ENCODE measurements at regions not wholly inside any gene's neighbourhood (a gene's known extent, or its start where the extent isn't known, plus 50 kb on each side); places are given as distances from the start of the nearest gene placed in this dataset.

GRCh38 chr2:216774180-216774579, 78.8 kb upstream of the IGFBP5 start:
- H3K4me3 Mint-ChIP-seq (ENCODE audit: unreplicated experiment) = no peak overlapping the region
- intact Hi-C loops (cut with micrococcal nuclease; ENCODE audit: unreplicated experiment) = loop anchor here (10.0 kb wide), 2 partner anchors 81 to 121 kb away; no protein-coding TSS in a partner anchor
- CTCF ChIA-PET = no interaction called here

GRCh38 chr2:216773072-216773471, 77.7 kb upstream of the IGFBP5 start:
- no TSS peak for BruUV-seq (replicated peaks)
- Histone ChIP-seq H3K4me3 (ENCODE audit: low read depth, low read length) (no peak overlapping the region), H3K9me3 (no peaks in the 10 kb centered on the region), H3K27me3 (replicated peaks; ENCODE audit: control insufficient read depth, insufficient read depth, low read length) (no peaks in the 10 kb centered on the region; the same call in 1 of the 2 replicates), H3K36me3 (ENCODE audit: control insufficient read depth, insufficient read depth, low read length) (no peaks in the 10 kb centered on the region), H3K4me1 (no peaks in the 10 kb centered on the region)
- TF ChIP-seq CTCF (IDR thresholded peaks at IDR 0.05; ENCODE audit: insufficient read depth in 1 of 2, low read depth in 1 of 2, low read length in 1 of 2, severe bottlenecking in 1 of 2, unreplicated experiment in 1 of 2) = no peak
- no peak for DNase-seq
- no peaks in the 10 kb centered on the region for H3K36me3 Mint-ChIP-seq (ENCODE audit: insufficient read depth, unreplicated experiment)
- no peak overlapping the region for H3K27ac Mint-ChIP-seq (ENCODE audit: unreplicated experiment)
- H3K4me1 Mint-ChIP-seq (ENCODE audit: low read depth, unreplicated experiment) = no peaks in the 10 kb centered on the region
- POLR2A ChIA-PET = no interaction called here
- no peak overlapping the region for H3K4me3 Mint-ChIP-seq (ENCODE audit: unreplicated experiment)
- H3K9me3 Mint-ChIP-seq (ENCODE audit: unreplicated experiment) = peaks cover 9% of the 10 kb centered on the region
- CTCF ChIA-PET = interaction anchor here (0.7 kb wide), 1 partner anchor 71 kb away, joined by 3 read pairs; no protein-coding TSS in a partner anchor
- intact Hi-C loops (cut with micrococcal nuclease; ENCODE audit: unreplicated experiment) = loop anchor here (10.0 kb wide), 2 partner anchors 82 to 122 kb away; no protein-coding TSS in a partner anchor
- H3K27me3 Mint-ChIP-seq (ENCODE audit: insufficient read depth, unreplicated experiment) = peaks cover 12% of the 10 kb centered on the region

More at GRCh38 chr2:216774180-216774579, 78.8 kb upstream of the IGFBP5 start:
- Mint-ChIP-seq H3K36me3 (ENCODE audit: insufficient read depth, unreplicated experiment) (no peaks in the 10 kb centered on the region), H3K9me3 (ENCODE audit: unreplicated experiment) (peaks cover 9% of the 10 kb centered on the region), H3K4me1 (ENCODE audit: low read depth, unreplicated experiment) (no peaks in the 10 kb centered on the region), H3K27me3 (ENCODE audit: insufficient read depth, unreplicated experiment) (peaks cover 12% of the 10 kb centered on the region), H3K27ac (ENCODE audit: unreplicated experiment) (no peak overlapping the region)
- DNase-seq = no peak
- H3K4me1 ChIP-seq = no peaks in the 10 kb centered on the region
- no TSS peak for BruUV-seq (replicated peaks)
- no peaks in the 10 kb centered on the region for H3K9me3 ChIP-seq
- POLR2A ChIA-PET = no interaction called here
- H3K36me3 ChIP-seq (ENCODE audit: control insufficient read depth, insufficient read depth, low read length) = no peaks in the 10 kb centered on the region
- H3K4me3 ChIP-seq (ENCODE audit: low read depth, low read length) = no peak overlapping the region
- no peak for TF ChIP-seq CTCF (IDR thresholded peaks at IDR 0.05; ENCODE audit: insufficient read depth in 1 of 2, low read depth in 1 of 2, low read length in 1 of 2, severe bottlenecking in 1 of 2, unreplicated experiment in 1 of 2)
- no peaks in the 10 kb centered on the region; the same call in 1 of the 2 replicates for H3K27me3 ChIP-seq (replicated peaks; ENCODE audit: control insufficient read depth, insufficient read depth, low read length)

- TF ChIP-seq CTCF (IDR thresholded peaks at IDR 0.05; ENCODE audit: insufficient read depth in 1 of 2, low read depth in 1 of 2, low read length in 1 of 2, severe bottlenecking in 1 of 2, unreplicated experiment in 1 of 2) = no peak
- DNase-seq = no peak
- no TSS peak for BruUV-seq (replicated peaks)
- ChIA-PET POLR2A (no interaction called here), CTCF (no interaction called here)
- H3K27me3 ChIP-seq (replicated peaks; ENCODE audit: control insufficient read depth, insufficient read depth, low read length) = no peaks in the 10 kb centered on the region; the same call in 1 of the 2 replicates
- H3K36me3 ChIP-seq (ENCODE audit: control insufficient read depth, insufficient read depth, low read length) = no peaks in the 10 kb centered on the region
- H3K27me3 Mint-ChIP-seq (ENCODE audit: insufficient read depth, unreplicated experiment) = peaks cover 15% of the 10 kb centered on the region
- H3K27ac Mint-ChIP-seq (ENCODE audit: unreplicated experiment) = no peak overlapping the region
- no peaks in the 10 kb centered on the region for H3K9me3 ChIP-seq
- H3K4me1 Mint-ChIP-seq (ENCODE audit: low read depth, unreplicated experiment) = peaks cover 2% of the 10 kb centered on the region
- H3K4me3 ChIP-seq (ENCODE audit: low read depth, low read length) = no peak overlapping the region
- intact Hi-C loops (cut with micrococcal nuclease; ENCODE audit: unreplicated experiment) = loop anchor here (10.0 kb wide), 2 partner anchors 84 to 124 kb away; no protein-coding TSS in a partner anchor
- H3K9me3 Mint-ChIP-seq (ENCODE audit: unreplicated experiment) = peaks cover 9% of the 10 kb centered on the region
- no peaks in the 10 kb centered on the region for H3K36me3 Mint-ChIP-seq (ENCODE audit: insufficient read depth, unreplicated experiment)
- no peak overlapping the region for H3K4me3 Mint-ChIP-seq (ENCODE audit: unreplicated experiment)
- H3K4me1 ChIP-seq = no peaks in the 10 kb centered on the region
Measured at GRCh38 chr2:216770717-216771116, 75.4 kb upstream of the IGFBP5 start.
